SU-DHL-6 (cell line): ENCODE measurements at regions not wholly inside any gene's neighbourhood (a gene's known extent, or its start where the extent isn't known, plus 50 kb on each side); places are given as distances from the start of the nearest gene placed in this dataset.

Experiments
- H2AFZ ChIP-seq: fragments of 200-600 bp; sonication (generic); 2 replicates; pipeline ENCODE4 v1.6.1; 2014; ENCODE audit warnings: low read depth, mild to moderate bottlenecking, moderate library complexity, mixed read lengths, antibody characterized with exemption, low read length; ENCODE audit not compliant: severe bottlenecking
- H3F3A ChIP-seq: fragments of 200-600 bp; shearing (Covaris generic); 2 replicates; pipeline ENCODE4 v1.6.0; 2016; ENCODE audit warnings: antibody characterized with exemption, mild to moderate bottlenecking; ENCODE audit not compliant: insufficient read depth
- H3K27ac ChIP-seq: fragments of 200-600 bp; sonication (generic); 2 replicates; pipeline ENCODE4 v1.5.1; 2016; ENCODE audit warnings: low read depth, mild to moderate bottlenecking, low read length, moderate library complexity, mixed read lengths
- H3K27me3 ChIP-seq: fragments of 200-600 bp; sonication (generic), shearing (Covaris generic); 2 replicates; pipeline ENCODE4 v1.6.0; 2014; ENCODE audit warnings: mild to moderate bottlenecking, low read length
- H3K36me3 ChIP-seq: fragments of 200-600 bp; sonication (generic); 2 replicates; pipeline ENCODE4 v1.6.1; 2014; ENCODE audit warnings: mild to moderate bottlenecking, low read length, mixed read lengths
- H3K4me2 ChIP-seq: fragments of 300-600, 200-600 bp; shearing (Covaris generic), sonication (generic); 2 replicates; pipeline ENCODE4 v1.6.0; 2014; ENCODE audit warnings: low read length, low read depth, mild to moderate bottlenecking; ENCODE audit not compliant: poor library complexity, severe bottlenecking
- H3K4me3 ChIP-seq: fragments of 200-600 bp; sonication (generic); 2 replicates; pipeline ENCODE4 v1.5.1; 2014; ENCODE audit warnings: antibody characterized with exemption, low read length, mild to moderate bottlenecking, mixed read lengths; ENCODE audit not compliant: insufficient read depth, poor library complexity, severe bottlenecking
- H3K79me2 ChIP-seq: fragments of 200-600 bp; sonication (generic); 2 replicates; pipeline ENCODE4 v1.6.1; 2014; ENCODE audit warnings: mild to moderate bottlenecking, low read length, moderate library complexity; ENCODE audit not compliant: insufficient read depth
- H3K9ac ChIP-seq: fragments of 200-600 bp; sonication (generic); 2 replicates; pipeline ENCODE4 v1.7.0; 2014; ENCODE audit warnings: mild to moderate bottlenecking, low read length
- H3K9me2 ChIP-seq: fragments of 200-600 bp; sonication (generic); replicated peaks from 2 replicates; pipeline ENCODE4 v1.6.1; 2014; ENCODE audit warnings: low read length; ENCODE audit not compliant: insufficient read depth
- H3K9me3 ChIP-seq: fragments of 200-600 bp; sonication (generic); 2 replicates; pipeline ENCODE4 v1.6.1; 2014; ENCODE audit warnings: low read length, mixed read lengths; ENCODE audit not compliant: insufficient read depth
- H4K20me1 ChIP-seq: fragments of 200-600 bp; sonication (generic); 2 replicates; pipeline ENCODE4 v1.6.1; 2014; ENCODE audit warnings: low read depth, mild to moderate bottlenecking, antibody characterized with exemption, low read length, moderate library complexity, mixed read lengths
- CTCF ChIP-seq: fragments of 200-600 bp; sonication (generic); IDR thresholded peaks from one replicate; pipeline ENCODE4 v1.5.1; 2017; ENCODE audit warnings: antibody characterized with exemption, mild to moderate bottlenecking, low read length, moderate library complexity; ENCODE audit not compliant: insufficient read depth, poor library complexity, severe bottlenecking
- EZH2phosphoT487 ChIP-seq: fragments of 200-600 bp; sonication (generic), shearing (Covaris generic); conservative IDR thresholded peaks from 2 replicates; pipeline ENCODE4 v1.6.1; 2018; ENCODE audit warnings: mild to moderate bottlenecking, antibody characterized with exemption, low read length, moderate library complexity, mixed read lengths

- no peak overlapping the region for H3K4me3 ChIP-seq
- H3K4me2 ChIP-seq = no peak overlapping the region
- H3K9me3 ChIP-seq = no peaks in the 10 kb centered on the region
- TF ChIP-seq CTCF (no peak), EZH2phosphoT487 (no peak)
- no peaks in the 10 kb centered on the region for H3K79me2 ChIP-seq
- no peak overlapping the region for H3K27ac ChIP-seq
- H2AFZ ChIP-seq = no peak overlapping the region
- no peak overlapping the region for H3K9ac ChIP-seq
- H3K36me3 ChIP-seq = no peaks in the 10 kb centered on the region
- H3K9me2 ChIP-seq = no peaks in the 10 kb centered on the region
- no peaks in the 10 kb centered on the region for H4K20me1 ChIP-seq
- H3K27me3 ChIP-seq = no peaks in the 10 kb centered on the region
- H3F3A ChIP-seq = no peaks in the 10 kb centered on the region
Observed at GRCh38 chr3:160152638-160153037, 72.6 kb upstream of the C3orf80 start.

- no peaks in the 10 kb centered on the region for H3K36me3 ChIP-seq
- H3K9ac ChIP-seq = no peak overlapping the region
- no peak overlapping the region for H3K27ac ChIP-seq
- no peak overlapping the region for H3K4me2 ChIP-seq
- no peak for TF ChIP-seq CTCF
- TF ChIP-seq EZH2phosphoT487 = no peak
- H3K9me3 ChIP-seq = no peaks in the 10 kb centered on the region
- no peak overlapping the region for H2AFZ ChIP-seq
- no peaks in the 10 kb centered on the region for H3K9me2 ChIP-seq
- no peaks in the 10 kb centered on the region for H3F3A ChIP-seq
- H3K27me3 ChIP-seq = no peaks in the 10 kb centered on the region
- no peaks in the 10 kb centered on the region for H3K79me2 ChIP-seq
- H3K4me3 ChIP-seq = no peak overlapping the region
- H4K20me1 ChIP-seq = no peaks in the 10 kb centered on the region
Observed at GRCh38 chr3:160154033-160154432, 71.2 kb upstream of the C3orf80 start.

- Histone ChIP-seq H4K20me1 (no peaks in the 10 kb centered on the region), H3K36me3 (no peaks in the 10 kb centered on the region), H3K4me2 (no peak overlapping the region), H3K27ac (no peak overlapping the region), H3F3A (no peaks in the 10 kb centered on the region), H3K9ac (no peak overlapping the region), H3K79me2 (no peaks in the 10 kb centered on the region), H2AFZ (no peak overlapping the region), H3K27me3 (no peaks in the 10 kb centered on the region), H3K9me2 (no peaks in the 10 kb centered on the region), H3K4me3 (no peak overlapping the region), H3K9me3 (no peaks in the 10 kb centered on the region)
- TF ChIP-seq EZH2phosphoT487 = no peak
Observed at GRCh38 chr3:160154596-160154995, 70.6 kb upstream of the C3orf80 start.

- Histone ChIP-seq H3K27ac (no peak overlapping the region), H3K9me2 (no peaks in the 10 kb centered on the region), H3K4me3 (no peak overlapping the region), H3K4me2 (no peak overlapping the region), H3K79me2 (no peaks in the 10 kb centered on the region), H3K9ac (no peak overlapping the region), H3F3A (no peaks in the 10 kb centered on the region), H2AFZ (no peak overlapping the region), H3K27me3 (no peaks in the 10 kb centered on the region), H4K20me1 (no peaks in the 10 kb centered on the region), H3K9me3 (no peaks in the 10 kb centered on the region), H3K36me3 (no peaks in the 10 kb centered on the region)
- TF ChIP-seq EZH2phosphoT487 (no peak), CTCF (no peak)
Observed at GRCh38 chr3:160157321-160157720, 67.9 kb upstream of the C3orf80 start.
